H1 (cell line): ENCODE measurements at regions not wholly inside any gene's neighbourhood (a gene's known extent, or its start where the extent isn't known, plus 50 kb on each side); places are given as distances from the start of the nearest gene placed in this dataset.

Source experiments
- CTCF ChIA-PET: fragments of 300-600 bp; sonication (Branson Sonifier 250); formaldehyde crosslinking; loops from one replicate; lab custom pipeline; 2021; ENCODE audit not compliant: partially characterized antibody; lab: Charles Lee
- POLR2A ChIA-PET: fragments of 300-600 bp; sonication (Branson Sonifier 250); formaldehyde crosslinking; loops from one replicate; lab custom pipeline; 2021; ENCODE audit warnings: inconsistent platforms; ENCODE audit not compliant: partially characterized antibody; lab: Charles Lee
- DNase-seq, 2 experiments: peaks; one replicate each; pipeline versions ENCODE4 v3.0.0 to v3.0.0-alpha.2; 2010 to 2022; ENCODE audit warnings: low spot score in 2 of 2, low read depth in 1 of 2, mixed read lengths in 1 of 2
- FAIRE-seq: peaks from 2 replicates; lab custom pipeline; 2011; peaks lifted over from hg19 to GRCh38; lab: Jason Lieb, UNC
- H2AFZ ChIP-seq: 2 replicates; pipeline ENCODE4 v1.8.1; 2012; ENCODE audit warnings: low read length, inconsistent platforms
- H2AK5ac ChIP-seq: 2 replicates; pipeline ENCODE4 v1.6.1; 2013; ENCODE audit warnings: low read depth, low read length
- H2BK120ac ChIP-seq: replicated peaks from 2 replicates; pipeline ENCODE3; 2013; ENCODE audit warnings: low read depth, low read length, inconsistent platforms
- H2BK12ac ChIP-seq: 2 replicates; pipeline ENCODE4 v1.6.1; 2013; ENCODE audit warnings: low read depth, low read length
- H2BK15ac ChIP-seq: 2 replicates; pipeline ENCODE4 v1.6.1; 2013; ENCODE audit warnings: low read length
- H2BK20ac ChIP-seq: 2 replicates; pipeline ENCODE4 v1.6.1; 2013; ENCODE audit warnings: low read length
- H2BK5ac ChIP-seq: 2 replicates; pipeline ENCODE4 v1.6.1; 2013; ENCODE audit warnings: low read depth, low read length
- H3K14ac ChIP-seq: 2 replicates; pipeline ENCODE4 v1.6.1; 2013; ENCODE audit warnings: inconsistent platforms; ENCODE audit not compliant: insufficient read length
- H3K18ac ChIP-seq: 2 replicates; pipeline ENCODE4 v1.6.1; 2013; ENCODE audit warnings: low read length; ENCODE audit errors: extremely low read depth
- H3K23ac ChIP-seq: 2 replicates; pipeline ENCODE4 v1.6.1; 2013; ENCODE audit warnings: inconsistent platforms; ENCODE audit not compliant: insufficient read length
- H3K23me2 ChIP-seq: 2 replicates; pipeline ENCODE4 v1.6.1; 2013; ENCODE audit warnings: low read depth, low read length
- H3K27ac ChIP-seq: 2 replicates; pipeline ENCODE4 v1.6.1; 2011; ENCODE audit warnings: low read depth, low read length, inconsistent platforms
- H3K27me3 ChIP-seq, 4 experiments: replicated peaks in 1 of 4; 1 replicate in 1 of 4; 2 replicates in 3 of 4; pipeline versions ENCODE4 v1.6.1 to v1.8.1; 2011 to 2013; ENCODE audit warnings: low read length in 3 of 4, mild to moderate bottlenecking in 3 of 4, inconsistent platforms in 2 of 4, mixed read lengths in 2 of 4, moderate library complexity in 1 of 4; ENCODE audit not compliant: control insufficient read depth in 3 of 4, insufficient read depth in 3 of 4; ENCODE audit errors: extremely low read depth in 1 of 4
- H3K36me3 ChIP-seq, 4 experiments: 2 replicates each; pipeline versions ENCODE4 v1.6.1 to v1.8.1; 2011 to 2013; ENCODE audit warnings: mild to moderate bottlenecking in 4 of 4, low read length in 3 of 4, moderate library complexity in 2 of 4, control low read depth in 1 of 4, inconsistent platforms in 1 of 4; ENCODE audit not compliant: insufficient read depth in 4 of 4, control insufficient read depth in 2 of 4
- H3K4ac ChIP-seq: replicated peaks from 2 replicates; pipeline ENCODE3; 2013; ENCODE audit warnings: low read length, low read depth, mixed read lengths, inconsistent platforms; ENCODE audit not compliant: insufficient read length
- H3K4me1 ChIP-seq, 4 experiments: replicated peaks in 1 of 4; 1 replicate in 1 of 4; 2 replicates in 3 of 4; pipeline versions ENCODE4 v1.6.1 to v1.8.1; 2011 to 2013; ENCODE audit warnings: low read length in 3 of 4, inconsistent platforms in 2 of 4, mixed read lengths in 1 of 4; ENCODE audit not compliant: insufficient read depth in 4 of 4, control insufficient read depth in 3 of 4
- H3K4me2 ChIP-seq, 2 experiments: 2 replicates each; pipeline versions ENCODE4 v1.6.1 to v1.8.1; 2011 to 2013; ENCODE audit warnings: low read depth in 2 of 2, low read length in 2 of 2, control low read depth in 1 of 2, inconsistent platforms in 1 of 2, mild to moderate bottlenecking in 1 of 2; ENCODE audit not compliant: insufficient read depth in 1 of 2
- H3K4me3 ChIP-seq, 4 experiments: fragments of 200-600, 300-600 bp in 1 of 4; sonication (generic), shearing (Covaris generic), sonication (Bioruptor Twin) in 1 of 4; 2 replicates each; pipeline versions ENCODE4 v1.5.1 to v1.8.1; 2011 to 2016; ENCODE audit warnings: low read length in 4 of 4, low read depth in 3 of 4, control low read depth in 2 of 4, inconsistent platforms in 2 of 4, mild to moderate bottlenecking in 2 of 4, mixed read lengths in 1 of 4, moderate library complexity in 1 of 4; ENCODE audit not compliant: insufficient read depth in 2 of 4; ENCODE audit errors: extremely low read depth in 1 of 4
- H3K56ac ChIP-seq: replicated peaks from 2 replicates; pipeline ENCODE3; 2013; ENCODE audit warnings: low read depth, mild to moderate bottlenecking, mixed read lengths, low read length, inconsistent platforms; ENCODE audit not compliant: insufficient read length
- H3K79me1 ChIP-seq: 2 replicates; pipeline ENCODE4 v1.6.1; 2013; ENCODE audit warnings: low read depth, low read length, control low read depth
- H3K79me2 ChIP-seq, 2 experiments: 2 replicates each; pipeline versions ENCODE4 v1.6.1 to v1.8.1; 2012 to 2013; ENCODE audit warnings: low read length in 2 of 2, mild to moderate bottlenecking in 2 of 2, inconsistent platforms in 1 of 2; ENCODE audit not compliant: insufficient read depth in 2 of 2, control insufficient read depth in 1 of 2
- H3K9ac ChIP-seq, 4 experiments: replicated peaks in 1 of 4; 1 replicate in 1 of 4; 2 replicates in 3 of 4; pipeline versions ENCODE4 v1.6.1 to v1.8.1; 2011 to 2013; ENCODE audit warnings: low read depth in 3 of 4, low read length in 3 of 4, control low read depth in 2 of 4, mild to moderate bottlenecking in 2 of 4, moderate library complexity in 2 of 4, inconsistent platforms in 1 of 4; ENCODE audit errors: extremely low read depth in 1 of 4
- H3K9me3 ChIP-seq, 2 experiments: 2 replicates each; pipeline versions ENCODE4 v1.6.1 to v1.8.1; 2012 to 2013; ENCODE audit warnings: mild to moderate bottlenecking in 2 of 2, moderate library complexity in 2 of 2, control low read depth in 1 of 2, inconsistent platforms in 1 of 2, low read depth in 1 of 2, low read length in 1 of 2, mixed read lengths in 1 of 2; ENCODE audit not compliant: insufficient read depth in 2 of 2
- H4K20me1 ChIP-seq, 2 experiments: replicated peaks in 1 of 2; 2 replicates each; pipeline versions ENCODE3 to v1.8.1; 2011 to 2013; ENCODE audit warnings: inconsistent platforms in 2 of 2, low read length in 2 of 2, mild to moderate bottlenecking in 1 of 2; ENCODE audit not compliant: insufficient read depth in 2 of 2, control insufficient read depth in 1 of 2
- H4K5ac ChIP-seq: 2 replicates; pipeline ENCODE4 v1.6.1; 2013; ENCODE audit warnings: low read length, low read depth, mixed read lengths, inconsistent platforms; ENCODE audit not compliant: insufficient read length
- H4K8ac ChIP-seq: 2 replicates; pipeline ENCODE4 v1.8.0; 2013; ENCODE audit warnings: mild to moderate bottlenecking, moderate library complexity, low read length, inconsistent platforms; ENCODE audit not compliant: insufficient read depth; ENCODE audit errors: extremely low read depth
- H4K91ac ChIP-seq: replicated peaks from 2 replicates; pipeline ENCODE3; 2013; ENCODE audit warnings: low read length, mixed read lengths, inconsistent platforms; ENCODE audit not compliant: insufficient read length
- BCL11A ChIP-seq, 2 experiments: IDR thresholded peaks; one replicate each; pipeline ENCODE4 v1.6.1; 2011; ENCODE audit warnings: low read depth in 2 of 2, low read length in 2 of 2, mild to moderate bottlenecking in 2 of 2
- CBX5 ChIP-seq: fragments of 300-800, 300-1000 bp; sonication (generic); IDR thresholded peaks from 2 replicates; pipeline ENCODE4 v1.7.1; 2016; ENCODE audit warnings: antibody characterized with exemption, low read length, low read depth
- CBX8 ChIP-seq: fragments of 300-800, 300-1000 bp; sonication (generic); IDR thresholded peaks from 2 replicates; pipeline ENCODE4 v1.7.1; 2016; ENCODE audit warnings: low read depth, low read length, borderline replicate concordance
- CREB1 ChIP-seq: IDR thresholded peaks from 2 replicates; pipeline ENCODE4 v1.6.1; 2012; ENCODE audit warnings: inconsistent platforms
- CTBP2 ChIP-seq: IDR thresholded peaks from 2 replicates; pipeline ENCODE4 v1.7.0; 2011; ENCODE audit warnings: borderline replicate concordance, mild to moderate bottlenecking, moderate library complexity, mixed read lengths, low read length; ENCODE audit not compliant: insufficient read depth, insufficient read length
- EGR1 ChIP-seq: IDR thresholded peaks from 2 replicates; pipeline ENCODE4 v1.6.1; 2011; ENCODE audit warnings: low read depth, low read length, borderline replicate concordance
- EZH2 ChIP-seq: fragments of 200-600 bp; sonication (generic); IDR thresholded peaks from 2 replicates; pipeline ENCODE4 v1.7.1; 2012; ENCODE audit warnings: low read depth, mild to moderate bottlenecking, moderate library complexity, low read length, inconsistent platforms; ENCODE audit not compliant: severe bottlenecking
- FOSL1 ChIP-seq: IDR thresholded peaks from 2 replicates; pipeline ENCODE4 v1.6.1; 2011; ENCODE audit warnings: mild to moderate bottlenecking, low read depth, low read length, moderate library complexity; ENCODE audit not compliant: insufficient read depth
- HDAC2 ChIP-seq, 2 experiments: fragments of 300-600 bp in 1 of 2; sonication (generic) in 1 of 2; IDR thresholded peaks; 2 replicates each; pipeline ENCODE4 v1.6.1; 2011 to 2012; ENCODE audit warnings: low read depth in 2 of 2, low read length in 2 of 2, mild to moderate bottlenecking in 2 of 2, moderate library complexity in 2 of 2, borderline replicate concordance in 1 of 2, inconsistent platforms in 1 of 2
- KDM5A ChIP-seq: fragments of 200-600 bp; IDR thresholded peaks from 2 replicates; pipeline ENCODE4 v1.7.1; 2012; ENCODE audit warnings: mild to moderate bottlenecking, low read length, inconsistent platforms, mixed read lengths
- MAFK ChIP-seq: IDR thresholded peaks from 2 replicates; pipeline ENCODE4 v1.6.1; 2012; ENCODE audit warnings: low read depth, mild to moderate bottlenecking, improper control_type of control experiment, low read length
- PHF8 ChIP-seq: fragments of 200-600 bp; sonication (generic); conservative IDR thresholded peaks from 2 replicates; pipeline ENCODE4 v1.7.1; 2012; ENCODE audit warnings: low read depth, mild to moderate bottlenecking, inconsistent platforms, low read length, moderate library complexity
- RXRA ChIP-seq: IDR thresholded peaks from 2 replicates; pipeline ENCODE4 v1.6.1; 2011; ENCODE audit warnings: low read depth, mild to moderate bottlenecking, low read length, moderate library complexity; ENCODE audit not compliant: insufficient read depth
- SP2 ChIP-seq: IDR thresholded peaks from 2 replicates; pipeline ENCODE4 v1.6.1; 2012; ENCODE audit warnings: mild to moderate bottlenecking, low read length, inconsistent platforms
- SRF ChIP-seq: IDR thresholded peaks from 2 replicates; pipeline ENCODE4 v1.6.1; 2011; ENCODE audit warnings: mild to moderate bottlenecking, low read depth, low read length, moderate library complexity
- WGBS, 2 experiments: shearing (Covaris generic) in 1 of 2; methylation state at CpG; one replicate each; pipeline versions ENCODE4 v1.1.6 to v1.1.7; 2013 to 2015; ENCODE audit warnings: low lambda C conversion rate in 2 of 2, mixed read lengths in 2 of 2, inconsistent platforms in 1 of 2, low coverage in 1 of 2, missing lambda C conversion rate in 1 of 2; ENCODE audit not compliant: insufficient replicate concordance in 2 of 2, insufficient coverage in 1 of 2, insufficient read length in 1 of 2; ENCODE audit errors: extremely low coverage in 1 of 2, missing lambda C conversion rate in 1 of 2; 5-methylcytosine and 5-hydroxymethylcytosine counted together

- POLR2A ChIA-PET = no interaction called here
- FAIRE-seq = no peak
- TF ChIP-seq MAFK = no peak
- no peak for TF ChIP-seq PHF8
- no peak for TF ChIP-seq EZH2
- no peak for TF ChIP-seq CTBP2
- TF ChIP-seq SRF = no peak
- no peak for TF ChIP-seq CBX8
- no peak for TF ChIP-seq CREB1
- TF ChIP-seq RXRA = no peak
- no peak for TF ChIP-seq KDM5A
- TF ChIP-seq CBX5 = no peak
- TF ChIP-seq SP2 = no peak
- TF ChIP-seq HDAC2 (IDR thresholded peaks at IDR 0.05; ENCODE audit: borderline replicate concordance in 1 of 2, low read depth in 2 of 2, low read length in 2 of 2) = no peak
- no peak for TF ChIP-seq BCL11A (IDR thresholded peaks at IDR 0.05; ENCODE audit: low read depth in 2 of 2, low read length in 2 of 2)
- no peak for TF ChIP-seq FOSL1
- TF ChIP-seq EGR1 = no peak
These were observed 86.9 kb upstream of the ATP10A start for GRCh38 chr15:25950014-25950413.

More at GRCh38 chr15:25950014-25950413, 86.9 kb upstream of the ATP10A start:
- Histone ChIP-seq H4K8ac (no peak overlapping the region), H3K36me3 (no peaks in the 10 kb centered on the region), H3K14ac (no peak overlapping the region), H3K27ac (no peak overlapping the region), H3K27me3 (no peaks in the 10 kb centered on the region), H2BK12ac (no peak overlapping the region), H2AK5ac (no peak overlapping the region), H4K5ac (no peak overlapping the region), H2BK5ac (no peak overlapping the region), H2BK20ac (no peak overlapping the region), H3K79me2 (no peaks in the 10 kb centered on the region), H2BK15ac (no peak overlapping the region), H3K4me3 (no peak overlapping the region), H4K20me1 (no peaks in the 10 kb centered on the region), H3K4ac (no peak overlapping the region), H2BK120ac (no peak overlapping the region), H3K4me1 (peaks cover 0 to 10% (median 2%) of the 10 kb centered on the region in 4 experiments; a peak in 3 of 7 replicates), H3K23me2 (no peaks in the 10 kb centered on the region), H3K23ac (no peak overlapping the region), H2AFZ (no peak overlapping the region), H3K9ac (no peak overlapping the region), H3K4me2 (no peak overlapping the region), H3K18ac (no peak overlapping the region), H3K9me3 (no peaks in the 10 kb centered on the region), H4K91ac (no peak overlapping the region), H3K79me1 (no peaks in the 10 kb centered on the region), H3K56ac (no peak overlapping the region)
- WGBS, 2 experiments = 100% methylated on average over 2 of the region's 2 CpGs; no CpG with 5 or more reads in 1 of the 2 experiments
- CTCF ChIA-PET = interaction anchor here (0.6 to 1.8 kb wide), 2 partner anchors 16 kb away, joined by 3 to 5 read pairs; no protein-coding TSS in a partner anchor
- no peak for DNase-seq
